GM12878 (cell line): ENCODE measurements at regions not wholly inside any gene's neighbourhood (a gene's known extent, or its start where the extent isn't known, plus 50 kb on each side); places are given as distances from the start of the nearest gene placed in this dataset.

Source experiments
- FOXM1 ChIP-seq: IDR thresholded peaks from 2 replicates; pipeline ENCODE4 v1.6.1; 2012; ENCODE audit warnings: low read depth, mild to moderate bottlenecking, inconsistent platforms, low read length, moderate library complexity
- HDGF ChIP-seq: fragments of 450-650 bp; IDR thresholded peaks from 2 replicates; pipeline ENCODE4 v1.6.1; 2016; ENCODE audit warnings: antibody characterized with exemption
- JUNB ChIP-seq: IDR thresholded peaks from 2 replicates; pipeline ENCODE4 v1.6.1; 2016; ENCODE audit warnings: antibody characterized with exemption, mild to moderate bottlenecking
- MYB ChIP-seq: fragments of 150-350 bp; IDR thresholded peaks from 2 replicates; pipeline ENCODE4 v1.6.1; 2014; ENCODE audit warnings: mild to moderate bottlenecking, low read depth, low read length, borderline replicate concordance
- MYC ChIP-seq: IDR thresholded peaks from 2 replicates; pipeline ENCODE4 v1.6.1; 2011; ENCODE audit warnings: mild to moderate bottlenecking, low read length, moderate library complexity, inconsistent platforms; ENCODE audit not compliant: insufficient read depth, insufficient replicate concordance, insufficient read length, severe bottlenecking
- NR2F1 ChIP-seq: fragments of 450-650 bp; conservative IDR thresholded peaks from 2 replicates; pipeline ENCODE4 v1.6.1; 2017; ENCODE audit warnings: mild to moderate bottlenecking
- PAX5 ChIP-seq: IDR thresholded peaks from 2 replicates; pipeline ENCODE4 v1.6.1; 2011; ENCODE audit warnings: low read depth, low read length, borderline replicate concordance
- RAD21 ChIP-seq: IDR thresholded peaks from 2 replicates; pipeline ENCODE4 v1.6.1; 2011; ENCODE audit warnings: mild to moderate bottlenecking, low read depth, low read length, moderate library complexity; ENCODE audit not compliant: insufficient read depth
- RUNX3 ChIP-seq: IDR thresholded peaks from 2 replicates; pipeline ENCODE4 v1.6.1; 2012; ENCODE audit warnings: low read length, inconsistent platforms
- SIN3A ChIP-seq: IDR thresholded peaks from 2 replicates; pipeline ENCODE4 v1.6.1; 2012; ENCODE audit warnings: low read depth, low read length, improper control_type of control experiment
- TF ChIP-seq, protein P1 (sequence below), 3 experiments: IDR thresholded peaks in 2 of 3; conservative IDR thresholded peaks in 1 of 3; 2 replicates each; pipeline ENCODE4 v1.5.1; 2011; ENCODE audit warnings: low read depth in 3 of 3, low read length in 3 of 3, mild to moderate bottlenecking in 3 of 3, control low read depth in 2 of 3, moderate library complexity in 2 of 3, inconsistent platforms in 1 of 3, mixed read lengths in 1 of 3; ENCODE audit not compliant: control insufficient read depth in 2 of 3, insufficient read depth in 1 of 3; ENCODE audit errors: extremely low read depth in 1 of 3
- TF ChIP-seq, protein P2 (sequence below): IDR thresholded peaks from 2 replicates; pipeline ENCODE4 v1.6.1; 2012; ENCODE audit warnings: mild to moderate bottlenecking, low read depth, low read length
- TF ChIP-seq, protein P3 (sequence below): IDR thresholded peaks from 2 replicates; pipeline ENCODE4 v1.6.1; 2011; ENCODE audit warnings: borderline replicate concordance, low read depth, mild to moderate bottlenecking, moderate library complexity, low read length; ENCODE audit not compliant: insufficient read depth, poor library complexity, severe bottlenecking
- TF ChIP-seq, protein P4 (sequence below): IDR thresholded peaks from 2 replicates; pipeline ENCODE4 v1.6.1; 2012; ENCODE audit warnings: low read depth, low read length, improper control_type of control experiment
- TF ChIP-seq, protein P5 (sequence below): fragments of 450-650 bp; formaldehyde crosslinking; IDR thresholded peaks from 2 replicates; pipeline ENCODE4 v1.5.0; 2022; ENCODE audit warnings: mild to moderate bottlenecking, missing genetic modification characterization

DNA sequence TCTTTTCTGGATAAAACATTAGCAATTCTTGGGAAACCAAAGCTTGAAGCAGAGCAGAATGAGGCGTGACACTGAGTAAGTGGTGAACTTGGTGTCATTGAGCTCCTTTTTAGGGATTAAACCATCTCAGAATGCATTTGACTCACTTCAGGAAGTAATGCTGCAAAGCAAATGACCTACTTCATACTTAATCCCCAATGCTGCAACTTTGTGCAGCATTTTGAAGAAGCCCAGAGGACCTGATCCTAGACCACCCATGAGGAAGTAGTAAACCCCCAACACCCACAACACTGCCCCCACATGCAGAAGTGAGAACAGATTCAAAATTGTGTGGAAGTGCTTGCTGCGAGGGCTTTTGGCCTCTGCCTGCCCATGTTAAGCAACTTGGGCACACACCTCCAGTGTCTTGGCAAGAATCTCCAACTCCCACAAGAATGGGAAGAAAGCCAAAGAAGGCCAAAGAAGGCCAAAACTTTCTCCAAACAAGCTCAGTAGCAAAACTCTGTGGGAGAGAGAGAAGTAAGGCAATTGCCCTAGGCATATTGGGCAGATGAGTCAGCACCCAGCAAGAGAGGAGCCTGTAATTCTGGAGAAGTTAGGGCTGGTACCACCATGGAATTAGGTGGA, 69.2 kb upstream of the ETV6 start (continued):
- no peak for TF ChIP-seq MYC
- TF ChIP-seq SIN3A: no peak
- peak; percentile 58 for TF ChIP-seq NR2F1
- no peak for TF ChIP-seq MYB
- peak; percentile 76 for TF ChIP-seq FOXM1
- TF ChIP-seq, protein P1, sequence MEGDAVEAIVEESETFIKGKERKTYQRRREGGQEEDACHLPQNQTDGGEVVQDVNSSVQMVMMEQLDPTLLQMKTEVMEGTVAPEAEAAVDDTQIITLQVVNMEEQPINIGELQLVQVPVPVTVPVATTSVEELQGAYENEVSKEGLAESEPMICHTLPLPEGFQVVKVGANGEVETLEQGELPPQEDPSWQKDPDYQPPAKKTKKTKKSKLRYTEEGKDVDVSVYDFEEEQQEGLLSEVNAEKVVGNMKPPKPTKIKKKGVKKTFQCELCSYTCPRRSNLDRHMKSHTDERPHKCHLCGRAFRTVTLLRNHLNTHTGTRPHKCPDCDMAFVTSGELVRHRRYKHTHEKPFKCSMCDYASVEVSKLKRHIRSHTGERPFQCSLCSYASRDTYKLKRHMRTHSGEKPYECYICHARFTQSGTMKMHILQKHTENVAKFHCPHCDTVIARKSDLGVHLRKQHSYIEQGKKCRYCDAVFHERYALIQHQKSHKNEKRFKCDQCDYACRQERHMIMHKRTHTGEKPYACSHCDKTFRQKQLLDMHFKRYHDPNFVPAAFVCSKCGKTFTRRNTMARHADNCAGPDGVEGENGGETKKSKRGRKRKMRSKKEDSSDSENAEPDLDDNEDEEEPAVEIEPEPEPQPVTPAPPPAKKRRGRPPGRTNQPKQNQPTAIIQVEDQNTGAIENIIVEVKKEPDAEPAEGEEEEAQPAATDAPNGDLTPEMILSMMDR (IDR thresholded peaks at IDR 0.05 in 2 of 3, conservative IDR thresholded peaks at IDR 0.05 in 1 of 3; ENCODE audit: control insufficient read depth in 2 of 3, extremely low read depth in 1 of 3, insufficient read depth in 1 of 3, low read depth in 3 of 3, low read length in 3 of 3): 0 out of 6 replicates have a peak, but pooled peaks of 1 of the 3 experiments have one; percentile 6
- TF ChIP-seq, protein P2, sequence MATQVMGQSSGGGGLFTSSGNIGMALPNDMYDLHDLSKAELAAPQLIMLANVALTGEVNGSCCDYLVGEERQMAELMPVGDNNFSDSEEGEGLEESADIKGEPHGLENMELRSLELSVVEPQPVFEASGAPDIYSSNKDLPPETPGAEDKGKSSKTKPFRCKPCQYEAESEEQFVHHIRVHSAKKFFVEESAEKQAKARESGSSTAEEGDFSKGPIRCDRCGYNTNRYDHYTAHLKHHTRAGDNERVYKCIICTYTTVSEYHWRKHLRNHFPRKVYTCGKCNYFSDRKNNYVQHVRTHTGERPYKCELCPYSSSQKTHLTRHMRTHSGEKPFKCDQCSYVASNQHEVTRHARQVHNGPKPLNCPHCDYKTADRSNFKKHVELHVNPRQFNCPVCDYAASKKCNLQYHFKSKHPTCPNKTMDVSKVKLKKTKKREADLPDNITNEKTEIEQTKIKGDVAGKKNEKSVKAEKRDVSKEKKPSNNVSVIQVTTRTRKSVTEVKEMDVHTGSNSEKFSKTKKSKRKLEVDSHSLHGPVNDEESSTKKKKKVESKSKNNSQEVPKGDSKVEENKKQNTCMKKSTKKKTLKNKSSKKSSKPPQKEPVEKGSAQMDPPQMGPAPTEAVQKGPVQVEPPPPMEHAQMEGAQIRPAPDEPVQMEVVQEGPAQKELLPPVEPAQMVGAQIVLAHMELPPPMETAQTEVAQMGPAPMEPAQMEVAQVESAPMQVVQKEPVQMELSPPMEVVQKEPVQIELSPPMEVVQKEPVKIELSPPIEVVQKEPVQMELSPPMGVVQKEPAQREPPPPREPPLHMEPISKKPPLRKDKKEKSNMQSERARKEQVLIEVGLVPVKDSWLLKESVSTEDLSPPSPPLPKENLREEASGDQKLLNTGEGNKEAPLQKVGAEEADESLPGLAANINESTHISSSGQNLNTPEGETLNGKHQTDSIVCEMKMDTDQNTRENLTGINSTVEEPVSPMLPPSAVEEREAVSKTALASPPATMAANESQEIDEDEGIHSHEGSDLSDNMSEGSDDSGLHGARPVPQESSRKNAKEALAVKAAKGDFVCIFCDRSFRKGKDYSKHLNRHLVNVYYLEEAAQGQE: no peak
- TF ChIP-seq HDGF: no peak
- TF ChIP-seq PAX5: 0 out of 2 replicates have a peak, but pooled peaks have one; percentile 62
- peak; percentile 61 for TF ChIP-seq JUNB
- TF ChIP-seq, protein P3, sequence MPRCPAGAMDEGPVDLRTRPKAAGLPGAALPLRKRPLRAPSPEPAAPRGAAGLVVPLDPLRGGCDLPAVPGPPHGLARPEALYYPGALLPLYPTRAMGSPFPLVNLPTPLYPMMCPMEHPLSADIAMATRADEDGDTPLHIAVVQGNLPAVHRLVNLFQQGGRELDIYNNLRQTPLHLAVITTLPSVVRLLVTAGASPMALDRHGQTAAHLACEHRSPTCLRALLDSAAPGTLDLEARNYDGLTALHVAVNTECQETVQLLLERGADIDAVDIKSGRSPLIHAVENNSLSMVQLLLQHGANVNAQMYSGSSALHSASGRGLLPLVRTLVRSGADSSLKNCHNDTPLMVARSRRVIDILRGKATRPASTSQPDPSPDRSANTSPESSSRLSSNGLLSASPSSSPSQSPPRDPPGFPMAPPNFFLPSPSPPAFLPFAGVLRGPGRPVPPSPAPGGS: peak; percentile 63
- no peak for TF ChIP-seq RAD21
- TF ChIP-seq, protein P4, sequence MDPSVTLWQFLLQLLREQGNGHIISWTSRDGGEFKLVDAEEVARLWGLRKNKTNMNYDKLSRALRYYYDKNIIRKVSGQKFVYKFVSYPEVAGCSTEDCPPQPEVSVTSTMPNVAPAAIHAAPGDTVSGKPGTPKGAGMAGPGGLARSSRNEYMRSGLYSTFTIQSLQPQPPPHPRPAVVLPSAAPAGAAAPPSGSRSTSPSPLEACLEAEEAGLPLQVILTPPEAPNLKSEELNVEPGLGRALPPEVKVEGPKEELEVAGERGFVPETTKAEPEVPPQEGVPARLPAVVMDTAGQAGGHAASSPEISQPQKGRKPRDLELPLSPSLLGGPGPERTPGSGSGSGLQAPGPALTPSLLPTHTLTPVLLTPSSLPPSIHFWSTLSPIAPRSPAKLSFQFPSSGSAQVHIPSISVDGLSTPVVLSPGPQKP: no peak
- TF ChIP-seq, protein P5, sequence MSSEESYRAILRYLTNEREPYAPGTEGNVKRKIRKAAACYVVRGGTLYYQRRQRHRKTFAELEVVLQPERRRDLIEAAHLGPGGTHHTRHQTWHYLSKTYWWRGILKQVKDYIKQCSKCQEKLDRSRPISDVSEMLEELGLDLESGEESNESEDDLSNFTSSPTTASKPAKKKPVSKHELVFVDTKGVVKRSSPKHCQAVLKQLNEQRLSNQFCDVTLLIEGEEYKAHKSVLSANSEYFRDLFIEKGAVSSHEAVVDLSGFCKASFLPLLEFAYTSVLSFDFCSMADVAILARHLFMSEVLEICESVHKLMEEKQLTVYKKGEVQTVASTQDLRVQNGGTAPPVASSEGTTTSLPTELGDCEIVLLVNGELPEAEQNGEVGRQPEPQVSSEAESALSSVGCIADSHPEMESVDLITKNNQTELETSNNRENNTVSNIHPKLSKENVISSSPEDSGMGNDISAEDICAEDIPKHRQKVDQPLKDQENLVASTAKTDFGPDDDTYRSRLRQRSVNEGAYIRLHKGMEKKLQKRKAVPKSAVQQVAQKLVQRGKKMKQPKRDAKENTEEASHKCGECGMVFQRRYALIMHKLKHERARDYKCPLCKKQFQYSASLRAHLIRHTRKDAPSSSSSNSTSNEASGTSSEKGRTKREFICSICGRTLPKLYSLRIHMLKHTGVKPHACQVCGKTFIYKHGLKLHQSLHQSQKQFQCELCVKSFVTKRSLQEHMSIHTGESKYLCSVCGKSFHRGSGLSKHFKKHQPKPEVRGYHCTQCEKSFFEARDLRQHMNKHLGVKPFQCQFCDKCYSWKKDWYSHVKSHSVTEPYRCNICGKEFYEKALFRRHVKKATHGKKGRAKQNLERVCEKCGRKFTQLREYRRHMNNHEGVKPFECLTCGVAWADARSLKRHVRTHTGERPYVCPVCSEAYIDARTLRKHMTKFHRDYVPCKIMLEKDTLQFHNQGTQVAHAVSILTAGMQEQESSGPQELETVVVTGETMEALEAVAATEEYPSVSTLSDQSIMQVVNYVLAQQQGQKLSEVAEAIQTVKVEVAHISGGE (CRISPR knock-in tag): no peak
- peak; percentile 93 for TF ChIP-seq RUNX3
